ENCODE measurements at regions not wholly inside any gene's neighbourhood (a gene's known extent, or its start where the extent isn't known, plus 50 kb on each side); places are given as distances from the start of the nearest gene placed in this dataset.

DNA sequence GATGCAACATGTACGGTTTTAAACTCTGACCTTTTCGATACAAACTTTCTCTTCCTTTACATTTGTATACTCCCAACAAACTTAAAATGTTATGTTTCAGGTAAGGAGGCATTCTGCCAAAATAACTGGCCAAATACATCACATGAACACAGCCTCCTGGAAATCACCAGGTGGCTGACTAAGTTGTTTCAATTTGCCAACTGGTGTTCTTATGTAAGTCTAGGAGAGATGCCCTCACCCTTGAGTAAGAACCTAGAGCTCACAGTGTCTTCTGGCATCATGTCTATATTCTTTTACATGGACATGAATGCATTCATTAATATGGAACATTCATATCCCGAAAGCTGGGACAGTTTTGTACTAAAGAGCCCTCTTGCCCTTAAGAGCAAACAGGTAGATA is 341.1 kb upstream of the NR2F2 start:
- WGBS, 4 donors: 85 to 87% (median 86%) methylated on average over 3 of the region's 3 CpGs
- no peak for DNase-seq
- Histone ChIP-seq H3K4me3 (no peak overlapping the region), H3K4me1 (replicated peaks in 1 of 2) (no peaks in the 10 kb centered on the region), H3K27me3 (no peaks in the 10 kb centered on the region), H3K27ac (no peak overlapping the region), H3K36me3 (replicated peaks in 1 of 2) (no peaks in the 10 kb centered on the region), H3K9me3 (replicated peaks in 1 of 3) (no peaks in the 10 kb centered on the region)
- no peak for TF ChIP-seq POLR2A (IDR thresholded peaks at IDR 0.05)
- TF ChIP-seq, protein P1, sequence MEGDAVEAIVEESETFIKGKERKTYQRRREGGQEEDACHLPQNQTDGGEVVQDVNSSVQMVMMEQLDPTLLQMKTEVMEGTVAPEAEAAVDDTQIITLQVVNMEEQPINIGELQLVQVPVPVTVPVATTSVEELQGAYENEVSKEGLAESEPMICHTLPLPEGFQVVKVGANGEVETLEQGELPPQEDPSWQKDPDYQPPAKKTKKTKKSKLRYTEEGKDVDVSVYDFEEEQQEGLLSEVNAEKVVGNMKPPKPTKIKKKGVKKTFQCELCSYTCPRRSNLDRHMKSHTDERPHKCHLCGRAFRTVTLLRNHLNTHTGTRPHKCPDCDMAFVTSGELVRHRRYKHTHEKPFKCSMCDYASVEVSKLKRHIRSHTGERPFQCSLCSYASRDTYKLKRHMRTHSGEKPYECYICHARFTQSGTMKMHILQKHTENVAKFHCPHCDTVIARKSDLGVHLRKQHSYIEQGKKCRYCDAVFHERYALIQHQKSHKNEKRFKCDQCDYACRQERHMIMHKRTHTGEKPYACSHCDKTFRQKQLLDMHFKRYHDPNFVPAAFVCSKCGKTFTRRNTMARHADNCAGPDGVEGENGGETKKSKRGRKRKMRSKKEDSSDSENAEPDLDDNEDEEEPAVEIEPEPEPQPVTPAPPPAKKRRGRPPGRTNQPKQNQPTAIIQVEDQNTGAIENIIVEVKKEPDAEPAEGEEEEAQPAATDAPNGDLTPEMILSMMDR (IDR thresholded peaks at IDR 0.05): no peak
- intact Hi-C loops (cut with DNase I): no loop called here

DNA sequence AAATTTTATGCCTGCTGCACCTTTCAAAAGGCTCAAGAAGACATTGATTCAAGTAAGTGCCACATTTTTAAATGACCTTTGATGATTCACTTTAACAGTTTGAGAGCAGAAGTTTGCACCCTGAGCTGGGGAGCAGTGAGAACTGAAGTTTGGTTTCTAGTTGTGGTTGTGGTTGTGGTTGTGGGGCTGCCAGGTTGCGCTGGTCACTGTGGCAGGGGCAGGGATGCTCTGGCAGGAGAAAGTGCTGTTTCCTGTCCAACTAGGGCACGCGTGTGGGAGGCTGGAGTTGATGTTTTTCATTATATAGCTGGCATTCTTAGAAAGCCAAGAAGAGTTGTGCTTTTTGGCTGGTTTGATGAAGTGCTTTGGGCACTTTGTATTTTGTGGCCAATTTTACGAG is 339.7 kb upstream of the NR2F2 start:
- 82 to 90% (median 84%) methylated on average over 4 of the region's 4 CpGs for WGBS, 4 donors
- intact Hi-C loops (cut with DNase I): no loop called here
- no peak overlapping the region for H3K4me3 ChIP-seq
- no peaks in the 10 kb centered on the region for H3K4me1 ChIP-seq (replicated peaks in 1 of 2)
- no peaks in the 10 kb centered on the region for H3K36me3 ChIP-seq (replicated peaks in 1 of 2)
- no peaks in the 10 kb centered on the region for H3K9me3 ChIP-seq (replicated peaks in 1 of 3)
- no peak for DNase-seq
- H3K27ac ChIP-seq: no peak overlapping the region
- TF ChIP-seq, protein P1 (IDR thresholded peaks at IDR 0.05): no peak
- TF ChIP-seq POLR2A (IDR thresholded peaks at IDR 0.05): no peak
- H3K27me3 ChIP-seq: no peaks in the 10 kb centered on the region

DNA sequence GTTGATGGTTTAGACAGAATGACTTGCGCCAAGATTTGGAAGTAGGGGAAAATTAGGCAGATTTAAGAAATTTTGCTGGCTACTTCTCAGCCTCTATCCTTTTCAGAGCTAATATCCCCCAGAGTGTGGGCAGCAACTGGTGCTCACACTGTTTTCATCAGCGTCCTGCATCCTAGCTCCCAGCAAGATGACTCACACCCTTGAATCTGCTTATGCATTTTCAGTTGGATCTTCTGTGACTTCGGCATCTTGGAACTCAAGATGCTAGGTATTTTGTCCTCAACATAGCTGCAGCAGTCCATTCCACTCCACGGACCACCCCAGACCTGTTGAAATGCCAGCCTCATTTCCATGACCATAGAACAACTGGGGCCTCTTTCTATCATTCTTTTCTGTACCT is 336.1 kb upstream of the NR2F2 start:
- no peaks in the 10 kb centered on the region for H3K4me1 ChIP-seq (replicated peaks in 1 of 2)
- TF ChIP-seq, protein P1 (IDR thresholded peaks at IDR 0.05): no peak
- TF ChIP-seq POLR2A (IDR thresholded peaks at IDR 0.05): no peak
- DNase-seq: no peak
- no peak overlapping the region for H3K27ac ChIP-seq
- WGBS, 4 donors: 79 to 93% (median 87%) methylated on average over 4 of the region's 4 CpGs
- no peaks in the 10 kb centered on the region for H3K36me3 ChIP-seq (replicated peaks in 1 of 2)
- no peaks in the 10 kb centered on the region for H3K9me3 ChIP-seq (replicated peaks in 1 of 3)
- intact Hi-C loops (cut with DNase I): no loop called here
- H3K4me3 ChIP-seq: no peak overlapping the region
- no peaks in the 10 kb centered on the region for H3K27me3 ChIP-seq

DNA sequence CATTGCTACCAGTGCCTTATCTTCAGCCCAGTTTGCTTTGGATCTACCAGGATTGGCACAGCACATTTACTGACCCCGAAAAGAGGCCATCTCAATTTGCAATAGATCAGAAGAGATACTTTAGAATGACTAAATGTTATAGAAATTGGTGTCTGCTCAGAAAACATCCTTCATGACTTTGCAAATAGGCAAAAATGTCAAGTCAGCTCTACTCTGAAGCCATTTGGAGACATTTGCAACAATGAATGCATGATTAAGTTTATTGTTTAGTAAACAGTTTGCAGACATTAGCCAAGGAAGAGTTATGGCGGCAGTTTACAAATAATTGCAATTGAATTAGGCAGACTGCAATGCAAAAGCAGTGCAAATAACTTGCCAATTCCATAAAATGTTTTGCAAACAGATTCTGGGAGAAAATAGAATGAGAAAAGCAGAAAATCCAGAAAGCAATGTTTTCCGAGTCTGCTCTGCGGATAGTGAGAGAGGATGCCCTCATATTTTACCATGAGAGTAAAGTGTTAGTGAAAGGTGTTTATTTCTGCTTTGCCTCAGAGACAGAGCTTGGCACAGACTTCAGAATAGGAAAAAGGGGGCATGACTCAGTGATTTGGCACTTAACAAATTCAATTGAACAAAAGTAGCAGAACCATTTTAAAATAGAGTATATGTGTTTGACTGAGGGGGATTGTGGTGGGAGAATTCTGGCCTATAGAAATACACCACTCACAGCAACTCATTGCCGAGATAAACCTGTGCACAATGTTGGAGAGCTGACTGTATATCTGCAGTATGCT is 334.9 kb upstream of the NR2F2 start:
- TF ChIP-seq, protein P1 (IDR thresholded peaks at IDR 0.05): no peak
- no peak for TF ChIP-seq POLR2A (IDR thresholded peaks at IDR 0.05)
- DNase-seq: no peak
- 79 to 88% (median 84%) methylated on average over 5 of the region's 5 CpGs for WGBS, 4 donors
- H3K9me3 ChIP-seq (replicated peaks in 1 of 3): no peaks in the 10 kb centered on the region
- no peaks in the 10 kb centered on the region for H3K36me3 ChIP-seq (replicated peaks in 1 of 2)
- no peak overlapping the region for H3K27ac ChIP-seq
- intact Hi-C loops (cut with DNase I): no loop called here
- no peak overlapping the region for H3K4me3 ChIP-seq
- H3K4me1 ChIP-seq (replicated peaks in 1 of 2): no peaks in the 10 kb centered on the region
- no peaks in the 10 kb centered on the region for H3K27me3 ChIP-seq
